ENCODE measurements at regions not wholly inside any gene's neighbourhood (a gene's known extent, or its start where the extent isn't known, plus 50 kb on each side); places are given as distances from the start of the nearest gene placed in this dataset.
A peak's percentile ranks its signal among the peaks of the same experiment; 100 is the strongest.

- DNase-seq (ENCODE audit: low spot score), result no peak
- TF ChIP-seq CTCF (IDR thresholded peaks at IDR 0.05; ENCODE audit: extremely low read depth, insufficient read depth, missing control alignments), result no peak
- in situ Hi-C loops (cut with MboI; ENCODE audit: low pct_unique_long_range_greater_than_20kb, low sequenced_read_pairs, unreplicated experiment), result loop anchor here (25.0 kb wide), 1 partner anchor 489 kb away; no protein-coding TSS in a partner anchor
Measured at GRCh38 chr6:50123688-50124087, 74.0 kb upstream of the DEFB112 start.

- in situ Hi-C loops (cut with MboI; ENCODE audit: low pct_unique_long_range_greater_than_20kb, low sequenced_read_pairs, unreplicated experiment), result loop anchor here (25.0 kb wide), 1 partner anchor 488 kb away; no protein-coding TSS in a partner anchor
- no peak for DNase-seq (ENCODE audit: low spot score)
- TF ChIP-seq CTCF (IDR thresholded peaks at IDR 0.05; ENCODE audit: extremely low read depth, insufficient read depth, missing control alignments), result no peak
Measured at GRCh38 chr6:50124572-50124971, 74.8 kb upstream of the DEFB112 start.

- peak; percentile 29 for TF ChIP-seq CTCF (IDR thresholded peaks at IDR 0.05; ENCODE audit: extremely low read depth, insufficient read depth, missing control alignments)
- in situ Hi-C loops (cut with MboI; ENCODE audit: low pct_unique_long_range_greater_than_20kb, low sequenced_read_pairs, unreplicated experiment), result no loop called here
- DNase-seq (ENCODE audit: low spot score), result peak; percentile 9
Measured at GRCh38 chr6:50128420-50129005, 78.8 kb upstream of the DEFB112 start.

GRCh38 chr6:50135968-50136367 lies 86.2 kb upstream of the DEFB112 start:
- no peak for TF ChIP-seq CTCF (IDR thresholded peaks at IDR 0.05; ENCODE audit: extremely low read depth, insufficient read depth, missing control alignments)
- in situ Hi-C loops (cut with MboI; ENCODE audit: low pct_unique_long_range_greater_than_20kb, low sequenced_read_pairs, unreplicated experiment), result no loop called here
- no peak for DNase-seq (ENCODE audit: low spot score)

GRCh38 chr6:50141100-50141499 lies 91.4 kb upstream of the DEFB112 start:
- in situ Hi-C loops (cut with MboI; ENCODE audit: low pct_unique_long_range_greater_than_20kb, low sequenced_read_pairs, unreplicated experiment), result no loop called here
- no peak for DNase-seq (ENCODE audit: low spot score)
- no peak for TF ChIP-seq CTCF (IDR thresholded peaks at IDR 0.05; ENCODE audit: extremely low read depth, insufficient read depth, missing control alignments)

GRCh38 chr6:50143011-50143719 lies 93.4 kb upstream of the DEFB112 start:
- in situ Hi-C loops (cut with MboI; ENCODE audit: low pct_unique_long_range_greater_than_20kb, low sequenced_read_pairs, unreplicated experiment), result no loop called here

More at GRCh38 chr6:50143011-50143719, 93.4 kb upstream of the DEFB112 start:
- no peak for DNase-seq (ENCODE audit: low spot score)
- no peak for TF ChIP-seq CTCF (IDR thresholded peaks at IDR 0.05; ENCODE audit: extremely low read depth, insufficient read depth, missing control alignments)

Measured in GM13977 (cell line).